ENCODE measurements at regions not wholly inside any gene's neighbourhood (a gene's known extent, or its start where the extent isn't known, plus 50 kb on each side); places are given as distances from the start of the nearest gene placed in this dataset.
A peak's percentile ranks its signal among the peaks of the same experiment; 100 is the strongest.
"Not testable (repeated sequence)": the region's sequence is repeated elsewhere in the genome, so short reads cannot be mapped to it uniquely, and the experiment has no call there.

- no peak for ATAC-seq (ENCODE audit: low read depth)
Observed at GRCh38 chr4:186858355-186858754, 134.7 kb upstream of the FAT1 start.

DNA sequence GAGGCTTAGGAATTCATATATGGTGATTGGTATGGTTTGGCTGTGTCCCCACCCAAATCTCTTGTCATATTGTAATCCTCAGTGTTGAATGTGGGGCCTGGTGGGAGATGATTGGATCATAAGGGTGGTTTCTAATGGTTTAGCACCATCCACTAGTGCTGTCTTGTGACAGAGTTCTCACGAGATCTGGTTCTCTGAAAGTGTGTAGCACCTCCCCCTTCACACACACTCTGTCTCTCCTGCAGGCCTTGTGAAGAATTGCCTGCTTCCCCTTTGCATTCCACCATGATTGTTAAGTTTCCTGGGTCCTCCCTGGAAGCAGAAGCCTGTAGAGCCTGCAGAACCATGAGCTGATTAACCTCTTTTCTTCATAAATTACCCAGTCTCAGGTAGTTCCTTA, 135.8 kb upstream of the FAT1 start:
- no peaks in the 10 kb centered on the region for H3K27me3 ChIP-seq (ENCODE audit: insufficient read depth, poor library complexity, severe bottlenecking)
- ATAC-seq (ENCODE audit: low read depth), result no peak
- H3K4me1 ChIP-seq (ENCODE audit: insufficient read depth, poor library complexity, severe bottlenecking), result peaks cover 5% of the 10 kb centered on the region
- no peaks in the 10 kb centered on the region for H3K9me3 ChIP-seq (ENCODE audit: severe bottlenecking)
- H3K27ac ChIP-seq (ENCODE audit: poor library complexity, severe bottlenecking), result no peak overlapping the region
- no peaks in the 10 kb centered on the region for H3K36me3 ChIP-seq (ENCODE audit: low read depth)
- no peak for TF ChIP-seq CTCF (IDR thresholded peaks at IDR 0.05; ENCODE audit: poor library complexity, severe bottlenecking)
- DNase-seq (ENCODE audit: low spot score), result no peak
- H3K4me3 ChIP-seq (ENCODE audit: severe bottlenecking), result no peak overlapping the region

More at GRCh38 chr4:186858355-186858754, 134.7 kb upstream of the FAT1 start:
- no peak for DNase-seq (ENCODE audit: low spot score)
- no peak overlapping the region for H3K27ac ChIP-seq (ENCODE audit: poor library complexity, severe bottlenecking)
- no peaks in the 10 kb centered on the region for H3K9me3 ChIP-seq (ENCODE audit: severe bottlenecking)
- no peaks in the 10 kb centered on the region for H3K36me3 ChIP-seq (ENCODE audit: low read depth)
- peaks cover 5% of the 10 kb centered on the region for H3K4me1 ChIP-seq (ENCODE audit: insufficient read depth, poor library complexity, severe bottlenecking)
- no peak for TF ChIP-seq CTCF (IDR thresholded peaks at IDR 0.05; ENCODE audit: poor library complexity, severe bottlenecking)
- H3K27me3 ChIP-seq (ENCODE audit: insufficient read depth, poor library complexity, severe bottlenecking), result no peaks in the 10 kb centered on the region
- H3K4me3 ChIP-seq (ENCODE audit: severe bottlenecking), result no peak overlapping the region

- Histone ChIP-seq H3K4me3 (ENCODE audit: severe bottlenecking) (no peak overlapping the region), H3K27ac (ENCODE audit: poor library complexity, severe bottlenecking) (no peak overlapping the region), H3K27me3 (ENCODE audit: insufficient read depth, poor library complexity, severe bottlenecking) (no peaks in the 10 kb centered on the region), H3K9me3 (ENCODE audit: severe bottlenecking) (no peaks in the 10 kb centered on the region), H3K36me3 (ENCODE audit: low read depth) (no peaks in the 10 kb centered on the region), H3K4me1 (ENCODE audit: insufficient read depth, poor library complexity, severe bottlenecking) (peaks cover 5% of the 10 kb centered on the region)
- ATAC-seq (ENCODE audit: low read depth) (peak; percentile 46; the same call in 2 of the 3 replicates), DNase-seq (ENCODE audit: low spot score) (no peak)
- TF ChIP-seq CTCF (IDR thresholded peaks at IDR 0.05; ENCODE audit: poor library complexity, severe bottlenecking), result no peak
Observed at GRCh38 chr4:186861317-186861716, 137.7 kb upstream of the FAT1 start.

- Histone ChIP-seq H3K27ac (ENCODE audit: poor library complexity, severe bottlenecking) (no peak overlapping the region), H3K9me3 (ENCODE audit: severe bottlenecking) (peaks cover 2% of the 10 kb centered on the region), H3K27me3 (ENCODE audit: insufficient read depth, poor library complexity, severe bottlenecking) (no peaks in the 10 kb centered on the region), H3K36me3 (ENCODE audit: low read depth) (no peaks in the 10 kb centered on the region), H3K4me1 (ENCODE audit: insufficient read depth, poor library complexity, severe bottlenecking) (peaks cover 4% of the 10 kb centered on the region), H3K4me3 (ENCODE audit: severe bottlenecking) (no peak overlapping the region)
- DNase-seq (ENCODE audit: low spot score), result no peak
- TF ChIP-seq CTCF (IDR thresholded peaks at IDR 0.05; ENCODE audit: poor library complexity, severe bottlenecking), result no peak
- ATAC-seq (ENCODE audit: low read depth), result no peak
Observed at GRCh38 chr4:186871856-186872255, 148.2 kb upstream of the FAT1 start.

- not testable (repeated sequence) for H3K9me3 ChIP-seq (ENCODE audit: severe bottlenecking); H3K4me1 ChIP-seq (ENCODE audit: insufficient read depth, poor library complexity, severe bottlenecking); DNase-seq (ENCODE audit: low spot score); ATAC-seq (ENCODE audit: low read depth); H3K36me3 ChIP-seq (ENCODE audit: low read depth); H3K4me3 ChIP-seq (ENCODE audit: severe bottlenecking); H3K27ac ChIP-seq (ENCODE audit: poor library complexity, severe bottlenecking); H3K27me3 ChIP-seq (ENCODE audit: insufficient read depth, poor library complexity, severe bottlenecking)
Observed at GRCh38 chr4:186873095-186873494, 149.4 kb upstream of the FAT1 start.

Data from RWPE2 (cell line).